IPS-15b (cell line): ENCODE measurements at regions not wholly inside any gene's neighbourhood (a gene's known extent, or its start where the extent isn't known, plus 50 kb on each side); places are given as distances from the start of the nearest gene placed in this dataset.

Experiments
- H3K27me3 ChIP-seq: one replicate; pipeline ENCODE4 v1.6.1; 2013; ENCODE audit warnings: low read length; ENCODE audit not compliant: control insufficient read depth, insufficient read depth
- H3K36me3 ChIP-seq: one replicate; pipeline ENCODE4 v1.6.1; 2013; ENCODE audit warnings: low read length; ENCODE audit not compliant: control insufficient read depth, insufficient read depth
- H3K4me1 ChIP-seq: one replicate; pipeline ENCODE4 v1.6.1; 2013; ENCODE audit warnings: mild to moderate bottlenecking, low read length; ENCODE audit not compliant: control insufficient read depth, insufficient read depth
- H3K4me3 ChIP-seq: one replicate; pipeline ENCODE4 v1.5.1; 2013; ENCODE audit warnings: low read depth, low read length
- H3K9ac ChIP-seq: one replicate; pipeline ENCODE4 v1.6.1; 2013; ENCODE audit warnings: low read depth, mild to moderate bottlenecking, low read length
- H3K9me3 ChIP-seq: one replicate; pipeline ENCODE4 v1.6.1; 2013; ENCODE audit warnings: mild to moderate bottlenecking, low read length; ENCODE audit not compliant: control insufficient read depth, insufficient read depth

DNA sequence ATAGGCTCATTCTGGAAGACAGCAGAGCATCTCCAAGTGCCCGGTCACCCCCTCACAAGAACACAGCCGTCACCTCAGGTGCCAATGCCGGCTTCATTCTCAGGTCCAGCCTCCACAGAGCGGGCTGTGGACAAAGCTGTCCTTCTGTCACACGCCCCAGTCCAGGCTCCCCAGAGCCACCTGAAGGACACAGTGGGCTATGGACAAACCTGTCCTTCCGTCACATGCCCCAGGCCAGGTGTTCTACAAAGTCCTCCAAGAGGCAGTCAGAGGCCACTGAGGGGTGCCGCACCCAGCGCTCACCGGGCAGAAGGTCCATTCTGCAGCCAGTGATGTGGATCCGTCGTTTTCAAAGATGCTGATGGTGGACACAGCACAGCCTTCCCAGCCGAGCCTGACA lies 173.2 kb upstream of the PPP2R2D start:
- Histone ChIP-seq H3K27me3 (peaks cover 3% of the 10 kb centered on the region), H3K9ac (no peak overlapping the region), H3K4me1 (peaks cover 2% of the 10 kb centered on the region), H3K4me3 (no peak overlapping the region), H3K9me3 (no peaks in the 10 kb centered on the region), H3K36me3 (no peaks in the 10 kb centered on the region)

GRCh38 chr10:131728286-131729228 lies 172.3 kb upstream of the PPP2R2D start:
- Histone ChIP-seq H3K4me1 (peaks cover 2% of the 10 kb centered on the region), H3K36me3 (no peaks in the 10 kb centered on the region), H3K9me3 (no peaks in the 10 kb centered on the region), H3K4me3 (no peak overlapping the region), H3K27me3 (peaks cover 3% of the 10 kb centered on the region), H3K9ac (no peak overlapping the region)

DNA sequence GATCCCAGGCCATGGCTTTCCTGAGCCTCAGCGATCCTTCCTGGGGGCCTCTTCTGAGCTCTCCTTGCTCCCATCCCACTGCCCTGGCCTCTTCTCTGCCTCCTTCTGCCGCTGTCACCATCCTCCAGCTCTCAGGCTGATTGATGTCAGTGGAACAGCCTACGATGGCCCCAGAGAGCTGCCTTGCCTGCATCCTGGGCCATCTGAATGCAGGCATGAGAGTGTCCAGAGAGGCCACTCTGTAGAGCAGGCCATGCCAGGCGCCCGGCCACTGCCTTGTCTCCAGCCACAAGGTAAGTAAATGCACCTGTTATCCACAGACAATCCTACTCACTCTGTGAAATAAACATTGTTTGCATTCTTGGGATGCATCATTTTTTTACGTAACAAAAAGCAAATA lies 171.4 kb upstream of the PPP2R2D start:
- Histone ChIP-seq H3K27me3 (peaks cover 3% of the 10 kb centered on the region), H3K4me3 (no peak overlapping the region), H3K4me1 (peaks cover 2% of the 10 kb centered on the region), H3K9ac (no peak overlapping the region), H3K36me3 (no peaks in the 10 kb centered on the region), H3K9me3 (no peaks in the 10 kb centered on the region)

DNA sequence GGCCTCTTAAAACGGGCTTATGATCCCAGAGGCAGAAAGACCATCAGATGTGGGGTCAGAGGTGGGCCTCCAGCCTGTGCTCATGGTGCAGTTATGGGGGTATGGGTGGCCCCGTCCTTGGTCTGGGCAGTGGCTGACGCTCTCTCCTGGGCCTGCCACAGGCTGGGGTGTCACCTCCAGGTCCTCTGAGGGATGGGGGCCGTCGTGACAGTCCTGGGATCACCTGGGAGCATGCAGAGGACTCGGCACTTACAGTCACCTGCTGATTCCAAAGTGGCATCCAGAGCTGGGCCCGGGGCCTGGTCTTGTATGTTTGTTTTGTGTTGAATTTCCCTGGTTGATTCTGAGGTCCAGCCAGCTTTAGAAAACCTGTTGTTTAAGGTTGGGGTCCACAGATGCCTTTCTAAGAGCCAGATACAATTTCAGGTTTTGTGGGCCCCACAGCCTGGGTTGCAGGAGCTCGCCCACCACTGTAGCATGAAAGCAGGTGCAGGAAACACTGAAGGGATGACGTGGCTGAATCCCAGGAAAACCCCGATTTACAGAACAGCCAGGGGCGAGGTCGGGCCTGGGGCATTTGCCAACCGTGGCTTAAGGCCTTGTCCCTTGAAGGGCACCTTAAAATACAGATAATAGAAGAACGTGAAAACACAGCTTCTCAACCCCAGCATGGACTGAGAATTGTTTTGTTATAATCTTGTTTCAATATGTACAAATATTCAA lies 170.7 kb upstream of the PPP2R2D start:
- Histone ChIP-seq H3K9ac (no peak overlapping the region), H3K27me3 (peaks cover 3% of the 10 kb centered on the region), H3K36me3 (no peaks in the 10 kb centered on the region), H3K4me3 (no peak overlapping the region), H3K9me3 (no peaks in the 10 kb centered on the region), H3K4me1 (peaks cover 2% of the 10 kb centered on the region)

DNA sequence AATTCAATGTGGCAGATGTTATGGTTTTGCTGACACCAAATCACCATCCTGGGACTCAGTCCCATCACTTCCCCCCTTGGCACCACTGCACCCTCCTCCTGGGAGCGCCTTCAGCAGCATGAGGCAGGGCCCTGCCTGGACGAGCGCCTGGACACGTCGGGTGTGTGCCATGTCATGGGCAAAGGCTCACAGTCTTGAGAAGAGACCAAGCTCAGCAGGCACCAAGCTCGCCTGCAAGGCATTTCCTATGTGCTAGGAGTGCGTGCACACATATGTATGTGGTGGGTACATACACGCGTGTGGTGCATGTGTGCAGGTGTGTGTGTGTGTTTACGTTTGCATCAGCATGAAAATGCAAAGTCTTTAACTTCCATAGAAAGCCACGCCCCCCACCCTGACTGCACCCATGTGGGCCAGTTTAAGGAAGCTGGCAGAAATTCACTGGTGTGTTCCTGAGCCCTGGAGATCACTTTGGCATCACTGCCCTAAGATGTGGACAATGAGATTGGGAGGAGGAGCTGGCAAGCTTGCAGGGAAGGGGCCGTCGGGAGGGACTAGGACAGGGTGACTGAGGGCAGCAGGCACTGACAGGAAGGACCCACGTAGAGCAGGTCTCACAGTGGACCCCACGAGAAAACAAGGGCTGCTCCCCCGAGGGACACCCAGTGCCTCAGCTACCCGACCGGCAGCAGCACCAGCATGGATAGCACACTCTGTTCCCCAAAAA lies 169.9 kb upstream of the PPP2R2D start:
- Histone ChIP-seq H3K9ac (no peak overlapping the region), H3K36me3 (no peaks in the 10 kb centered on the region), H3K4me3 (no peak overlapping the region), H3K27me3 (peaks cover 3% of the 10 kb centered on the region), H3K9me3 (no peaks in the 10 kb centered on the region), H3K4me1 (no peaks in the 10 kb centered on the region)

DNA sequence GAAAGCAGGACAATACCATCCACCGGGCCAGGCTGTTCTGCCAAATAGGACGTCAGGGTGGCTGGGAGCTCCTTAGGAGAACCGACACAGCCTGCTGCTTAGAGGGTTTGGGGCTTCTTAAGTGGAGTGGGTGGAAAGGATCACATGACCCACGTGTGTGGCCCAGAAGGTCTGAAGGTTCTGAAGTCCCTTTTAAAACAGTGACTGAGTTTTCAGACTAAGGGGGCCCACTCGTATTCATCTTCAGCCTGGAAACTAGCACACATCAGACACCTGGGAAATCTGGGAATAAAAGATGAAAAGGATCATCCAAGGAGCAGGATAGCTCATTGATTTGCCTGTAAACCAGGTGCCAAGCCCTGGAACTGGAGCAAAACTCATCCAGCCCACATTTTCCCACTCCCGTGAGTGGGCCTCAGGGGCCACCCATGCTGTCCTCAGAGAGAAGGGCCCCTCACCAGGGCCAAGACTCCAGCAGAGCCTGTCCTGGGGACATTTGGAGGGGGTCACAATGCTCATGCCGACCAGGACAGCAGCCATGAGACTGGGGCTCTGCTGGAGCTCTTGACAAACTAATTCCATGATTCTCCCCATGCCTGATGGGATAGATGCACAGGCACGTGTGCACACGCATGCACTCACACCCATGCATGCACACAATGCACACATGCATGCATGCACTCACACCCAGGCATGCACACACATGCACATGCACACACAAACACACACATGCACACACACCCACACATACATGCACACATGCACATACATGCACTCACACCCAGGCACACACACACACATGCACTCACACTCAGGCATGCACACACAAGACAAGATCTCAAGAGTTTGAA lies 168.8 kb upstream of the PPP2R2D start:
- Histone ChIP-seq H3K4me1 (no peaks in the 10 kb centered on the region), H3K27me3 (no peaks in the 10 kb centered on the region), H3K4me3 (no peak overlapping the region), H3K36me3 (no peaks in the 10 kb centered on the region), H3K9ac (no peak overlapping the region), H3K9me3 (no peaks in the 10 kb centered on the region)

DNA sequence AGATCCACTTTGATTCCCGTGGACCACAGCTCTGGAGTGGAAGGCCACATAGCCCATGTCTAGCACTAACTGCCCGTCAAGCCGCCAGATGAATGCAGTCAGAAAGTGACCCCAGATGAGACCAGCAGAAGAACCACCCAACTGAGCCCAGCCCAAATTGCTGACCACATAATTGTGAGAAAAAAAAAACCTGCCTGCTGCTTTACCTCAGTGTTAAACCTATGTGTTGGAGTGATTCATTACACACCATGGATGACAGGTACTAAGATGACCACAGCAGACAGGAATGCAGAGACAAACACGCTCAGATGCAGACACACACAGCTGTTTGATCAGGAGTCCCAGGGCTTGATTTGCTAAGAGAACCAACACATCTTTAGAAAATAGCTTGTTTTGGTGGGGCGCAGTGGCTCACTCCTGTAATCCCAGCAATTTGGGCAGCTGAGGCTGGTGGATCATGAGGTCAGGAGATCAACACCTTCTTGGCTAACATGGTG lies 168.1 kb upstream of the PPP2R2D start:
- Histone ChIP-seq H3K9me3 (no peaks in the 10 kb centered on the region), H3K4me3 (no peak overlapping the region), H3K27me3 (no peaks in the 10 kb centered on the region), H3K4me1 (no peaks in the 10 kb centered on the region), H3K36me3 (no peaks in the 10 kb centered on the region), H3K9ac (no peak overlapping the region)

GRCh38 chr10:131733596-131733995 lies 167.2 kb upstream of the PPP2R2D start:
- Histone ChIP-seq H3K9me3 (no peaks in the 10 kb centered on the region), H3K36me3 (no peaks in the 10 kb centered on the region), H3K9ac (no peak overlapping the region), H3K4me3 (no peak overlapping the region), H3K4me1 (no peaks in the 10 kb centered on the region), H3K27me3 (no peaks in the 10 kb centered on the region)

- Histone ChIP-seq H3K9ac (no peak overlapping the region), H3K4me1 (no peaks in the 10 kb centered on the region), H3K4me3 (no peak overlapping the region), H3K9me3 (no peaks in the 10 kb centered on the region), H3K27me3 (no peaks in the 10 kb centered on the region), H3K36me3 (no peaks in the 10 kb centered on the region)
Measured at GRCh38 chr10:131735577-131735976, 165.2 kb upstream of the PPP2R2D start.

DNA sequence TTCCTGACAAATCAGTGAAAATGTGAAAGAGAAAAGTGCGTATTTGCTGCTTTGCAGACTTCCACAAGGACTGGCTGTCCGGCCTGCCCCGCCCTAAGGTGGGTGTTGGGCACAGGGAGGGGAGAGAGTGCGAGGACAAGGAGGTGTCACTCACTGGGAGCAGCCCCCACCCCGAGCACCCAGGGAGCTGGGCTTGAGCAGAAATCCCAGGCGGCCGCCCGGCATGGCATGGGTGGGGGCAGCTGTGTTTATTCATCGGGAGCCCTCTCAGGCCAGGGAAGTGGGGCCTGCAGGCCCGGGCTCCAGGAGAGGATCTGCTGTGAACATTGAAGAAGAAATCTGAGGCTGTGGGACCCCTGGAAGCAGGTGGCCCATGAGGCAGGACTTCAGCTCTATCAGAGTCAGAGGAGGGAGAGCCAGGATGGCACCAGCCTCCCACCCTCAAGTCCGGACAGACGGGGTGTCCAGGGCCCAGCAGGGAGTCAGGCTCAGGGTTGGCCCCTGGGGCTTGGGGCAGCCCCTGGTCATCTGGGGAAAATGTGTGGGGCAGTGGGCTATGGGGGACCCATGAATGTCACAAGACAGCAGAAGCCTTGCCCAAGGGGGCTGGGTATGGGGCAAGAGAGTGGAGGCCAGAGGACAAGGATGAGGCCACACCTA lies 164.4 kb upstream of the PPP2R2D start:
- Histone ChIP-seq H3K4me3 (no peak overlapping the region), H3K27me3 (no peaks in the 10 kb centered on the region), H3K36me3 (no peaks in the 10 kb centered on the region), H3K9ac (no peak overlapping the region), H3K9me3 (no peaks in the 10 kb centered on the region), H3K4me1 (no peaks in the 10 kb centered on the region)
